Lung (tissue), 11 donors: ENCODE measurements at regions not wholly inside any gene's neighbourhood (a gene's known extent, or its start where the extent isn't known, plus 50 kb on each side); places are given as distances from the start of the nearest gene placed in this dataset.

Experiments used
- ATAC-seq: fragments of 200-7000 bp; cut with Tn5 transposase; one replicate; pipeline ENCODE4 v1.9.1; 2020; ENCODE audit warnings: moderate number of reproducible peaks; ENCODE audit not compliant: insufficient read depth, low FRiP score
- DNase-seq, 3 donors: peaks; one replicate each; pipeline ENCODE4 v3.0.0-alpha.2; 2013 to 2017
- H3K27ac ChIP-seq, 2 donors: one replicate each; pipeline ENCODE4 v1.5.1; 2013; ENCODE audit warnings: mild to moderate bottlenecking in 2 of 2, moderate library complexity in 2 of 2, control low read depth in 1 of 2, inconsistent platforms in 1 of 2, low read depth in 1 of 2, low read length in 1 of 2
- H3K27me3 ChIP-seq, 3 donors: one replicate each; pipeline ENCODE4 v1.5.1; 2013; ENCODE audit warnings: low read length in 2 of 3; ENCODE audit not compliant: control insufficient read depth in 3 of 3, insufficient read depth in 3 of 3
- H3K36me3 ChIP-seq, 4 donors: one replicate each; pipeline ENCODE4 v1.5.1; 2013; ENCODE audit warnings: low read length in 4 of 4, mild to moderate bottlenecking in 1 of 4, moderate library complexity in 1 of 4; ENCODE audit not compliant: control insufficient read depth in 4 of 4, insufficient read depth in 4 of 4
- H3K4me1 ChIP-seq, 5 donors: one replicate each; pipeline ENCODE4 v1.5.1; 2013; ENCODE audit warnings: low read length in 5 of 5, mild to moderate bottlenecking in 2 of 5, moderate library complexity in 1 of 5; ENCODE audit not compliant: control insufficient read depth in 5 of 5, insufficient read depth in 5 of 5
- H3K4me3 ChIP-seq: one replicate; pipeline ENCODE4 v1.5.1; 2013; ENCODE audit warnings: mild to moderate bottlenecking, control low read depth, moderate library complexity
- H3K9ac ChIP-seq, 2 donors: one replicate each; pipeline ENCODE4 v1.5.1; 2013; ENCODE audit warnings: low read length in 2 of 2, control low read depth in 1 of 2; ENCODE audit not compliant: insufficient read depth in 1 of 2
- H3K9me3 ChIP-seq, 4 donors: one replicate each; pipeline ENCODE4 v1.5.1; 2013; ENCODE audit warnings: low read length in 3 of 4, mild to moderate bottlenecking in 1 of 4, moderate library complexity in 1 of 4; ENCODE audit not compliant: control insufficient read depth in 4 of 4, insufficient read depth in 3 of 4
- WGBS, 2 donors: extraction: QIAGEN DNeasy Blood & Tissue Kit; methylation state at CpG; one replicate each; pipeline ENCODE4 v1.1.7; 2013; 5-methylcytosine and 5-hydroxymethylcytosine counted together
- TF ChIP-seq, protein P1 (sequence below): IDR thresholded peaks from 2 replicates; pipeline ENCODE4 v1.5.1; 2012; ENCODE audit warnings: mild to moderate bottlenecking; ENCODE audit errors: control extremely low read depth, extremely low read depth
- donor health status: control.
- donor health status: control.
- donor health status: Bipolar disorder and iron deficiency.
- donor health status: healthy.
- donor health status: DM: yes; HTN: yes; CAD: no.

DNA sequence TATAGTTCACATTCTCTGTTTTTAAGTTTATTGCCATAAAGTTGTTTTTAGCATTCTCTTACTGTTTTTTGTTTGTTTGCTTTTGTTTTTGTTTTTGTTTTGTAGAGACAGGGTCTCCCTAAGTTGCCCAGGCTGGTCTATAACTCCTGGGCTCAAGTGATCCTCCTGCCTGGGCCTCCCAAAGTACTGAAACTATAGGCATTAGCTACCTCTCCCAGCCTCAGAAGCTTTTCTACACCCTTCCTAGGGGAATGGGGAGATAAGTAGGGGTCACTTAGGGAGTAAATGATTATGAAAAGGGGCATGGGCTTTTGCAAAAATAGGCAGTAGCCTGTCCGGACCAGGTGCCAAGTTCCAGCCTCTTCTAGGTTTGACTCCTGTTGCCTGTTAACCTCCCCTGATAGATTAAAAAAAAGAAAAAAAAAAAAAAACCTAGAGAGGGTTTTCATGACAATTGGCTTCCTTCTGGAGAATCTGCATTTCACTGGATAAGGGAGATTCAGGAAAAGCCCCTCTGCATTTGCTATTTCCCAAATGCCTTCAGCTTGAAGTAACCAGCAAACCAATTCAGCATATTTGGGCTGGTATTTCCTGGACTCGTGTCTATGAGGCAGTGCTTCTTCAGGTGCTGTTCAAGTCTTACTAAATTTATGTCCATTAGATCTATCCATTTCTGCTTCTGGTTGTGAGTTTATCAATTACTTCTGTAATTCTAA, 216.8 kb downstream of the TM9SF2 start:
- Histone ChIP-seq H3K9me3 (no peaks in the 10 kb centered on the region), H3K27me3 (no peaks in the 10 kb centered on the region), H3K9ac (no peak overlapping the region), H3K4me1 (peaks cover 0 to 4% (median 0%) of the 10 kb centered on the region in 5 donors), H3K4me3 (no peak overlapping the region), H3K36me3 (no peaks in the 10 kb centered on the region), H3K27ac (no peak overlapping the region)
- WGBS, 2 donors = 86 to 88% methylated on average over 2 of the region's 2 CpGs
- no peak for ATAC-seq
- TF ChIP-seq, protein P1, sequence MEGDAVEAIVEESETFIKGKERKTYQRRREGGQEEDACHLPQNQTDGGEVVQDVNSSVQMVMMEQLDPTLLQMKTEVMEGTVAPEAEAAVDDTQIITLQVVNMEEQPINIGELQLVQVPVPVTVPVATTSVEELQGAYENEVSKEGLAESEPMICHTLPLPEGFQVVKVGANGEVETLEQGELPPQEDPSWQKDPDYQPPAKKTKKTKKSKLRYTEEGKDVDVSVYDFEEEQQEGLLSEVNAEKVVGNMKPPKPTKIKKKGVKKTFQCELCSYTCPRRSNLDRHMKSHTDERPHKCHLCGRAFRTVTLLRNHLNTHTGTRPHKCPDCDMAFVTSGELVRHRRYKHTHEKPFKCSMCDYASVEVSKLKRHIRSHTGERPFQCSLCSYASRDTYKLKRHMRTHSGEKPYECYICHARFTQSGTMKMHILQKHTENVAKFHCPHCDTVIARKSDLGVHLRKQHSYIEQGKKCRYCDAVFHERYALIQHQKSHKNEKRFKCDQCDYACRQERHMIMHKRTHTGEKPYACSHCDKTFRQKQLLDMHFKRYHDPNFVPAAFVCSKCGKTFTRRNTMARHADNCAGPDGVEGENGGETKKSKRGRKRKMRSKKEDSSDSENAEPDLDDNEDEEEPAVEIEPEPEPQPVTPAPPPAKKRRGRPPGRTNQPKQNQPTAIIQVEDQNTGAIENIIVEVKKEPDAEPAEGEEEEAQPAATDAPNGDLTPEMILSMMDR = no peak
- DNase-seq = no peak

- H3K4me3 ChIP-seq = no peak overlapping the region
- TF ChIP-seq, protein P1 = no peak
- H3K4me1 ChIP-seq = peaks cover 0 to 4% (median 0%) of the 10 kb centered on the region in 5 donors
- no peaks in the 10 kb centered on the region for H3K36me3 ChIP-seq
- no peak overlapping the region for H3K27ac ChIP-seq
- H3K9ac ChIP-seq = no peak overlapping the region
- ATAC-seq (no peak), DNase-seq (no peak)
- H3K9me3 ChIP-seq = no peaks in the 10 kb centered on the region
- 81 to 86% methylated on average over 4 of the region's 4 CpGs for WGBS, 2 donors
- no peaks in the 10 kb centered on the region for H3K27me3 ChIP-seq
Measured at GRCh38 chr13:99709134-99709533, 207.9 kb downstream of the TM9SF2 start.

DNA sequence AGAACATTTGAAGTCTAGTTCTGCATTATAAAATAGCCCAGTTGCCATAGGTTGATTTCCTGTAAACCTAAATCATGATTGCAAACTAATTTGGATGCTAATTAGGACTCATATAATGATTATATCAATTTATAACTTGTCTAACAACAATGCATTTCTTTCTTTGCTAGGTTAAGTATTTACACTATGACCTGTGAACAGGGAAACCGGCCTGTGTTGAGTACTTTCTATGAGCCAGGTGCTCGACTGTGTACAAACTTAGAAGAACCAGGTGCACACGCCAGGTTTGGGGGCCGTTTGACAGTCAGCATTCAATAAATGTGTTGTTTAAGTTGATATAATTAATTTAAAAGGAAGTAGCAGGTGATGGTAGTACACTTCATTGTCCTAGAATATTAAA, 203.1 kb downstream of the TM9SF2 start:
- Histone ChIP-seq H3K27me3 (no peaks in the 10 kb centered on the region), H3K9ac (no peak overlapping the region), H3K27ac (no peak overlapping the region), H3K36me3 (no peaks in the 10 kb centered on the region), H3K4me3 (no peak overlapping the region), H3K9me3 (no peaks in the 10 kb centered on the region), H3K4me1 (peaks cover 0 to 4% (median 0%) of the 10 kb centered on the region in 5 donors)
- TF ChIP-seq, protein P1 = no peak
- DNase-seq (no peak), ATAC-seq (no peak)
- WGBS, 2 donors = 59 to 81% methylated on average over 4 of the region's 4 CpGs

- ATAC-seq (no peak), DNase-seq (no peak)
- H3K27ac ChIP-seq = no peak overlapping the region
- no peaks in the 10 kb centered on the region for H3K9me3 ChIP-seq
- H3K27me3 ChIP-seq = no peaks in the 10 kb centered on the region
- H3K9ac ChIP-seq = no peak overlapping the region
- H3K4me3 ChIP-seq = no peak overlapping the region
- no peaks in the 10 kb centered on the region for H3K36me3 ChIP-seq
- H3K4me1 ChIP-seq = no peaks in the 10 kb centered on the region
- TF ChIP-seq, protein P1 = no peak
Measured at GRCh38 chr13:99703908-99704307, 202.6 kb downstream of the TM9SF2 start.
